ENCODE measurements at regions not wholly inside any gene's neighbourhood (a gene's known extent, or its start where the extent isn't known, plus 50 kb on each side); places are given as distances from the start of the nearest gene placed in this dataset.
"Not testable (repeated sequence)": the region's sequence is repeated elsewhere in the genome, so short reads cannot be mapped to it uniquely, and the experiment has no call there.

GRCh38 chr7:6883756-6884155 lies 57.7 kb upstream of the CCZ1B start:
- not testable (repeated sequence) for TF ChIP-seq POLR2AphosphoS5, POLR2A (IDR thresholded peaks at IDR 0.05)
